Stimulated activated effector memory CD8-positive, alpha-beta T cell treated with anti-CD3 and anti-CD28 coated beads, Interleukin-12 subunit alpha, Interleukin-12 subunit beta, amount 100 ng/mL, for 72 hours (primary cell): ENCODE measurements at regions not wholly inside any gene's neighbourhood (a gene's known extent, or its start where the extent isn't known, plus 50 kb on each side); places are given as distances from the start of the nearest gene placed in this dataset.
A peak's percentile ranks its signal among the peaks of the same experiment; 100 is the strongest.

ENCODE experiments used
- ATAC-seq: fragments of 150-1000 bp; cut with Tn5 transposase; 2 replicates; pipeline ENCODE4 v1.10.0; 2021
- DNase-seq, 2 donors: peaks; one replicate each; pipeline ENCODE4 v3.0.0; 2021 to 2022; ENCODE audit warnings: low spot score in 2 of 2
- H3K27ac Mint-ChIP-seq: one replicate; pipeline ENCODE4 v1.8.0; 2022; ENCODE audit warnings: mild to moderate bottlenecking, mixed read lengths
- H3K36me3 Mint-ChIP-seq: one replicate; pipeline ENCODE4 v1.8.0; 2022; ENCODE audit warnings: mild to moderate bottlenecking, mixed read lengths
- H3K4me1 Mint-ChIP-seq: one replicate; pipeline ENCODE4 v1.8.0; 2022; ENCODE audit warnings: mixed read lengths
- H3K4me3 Mint-ChIP-seq: one replicate; pipeline ENCODE4 v1.8.0; 2022; ENCODE audit warnings: mild to moderate bottlenecking, mixed read lengths
- H3K9me3 Mint-ChIP-seq: one replicate; pipeline ENCODE4 v1.8.0; 2022; ENCODE audit warnings: mixed read lengths

DNA sequence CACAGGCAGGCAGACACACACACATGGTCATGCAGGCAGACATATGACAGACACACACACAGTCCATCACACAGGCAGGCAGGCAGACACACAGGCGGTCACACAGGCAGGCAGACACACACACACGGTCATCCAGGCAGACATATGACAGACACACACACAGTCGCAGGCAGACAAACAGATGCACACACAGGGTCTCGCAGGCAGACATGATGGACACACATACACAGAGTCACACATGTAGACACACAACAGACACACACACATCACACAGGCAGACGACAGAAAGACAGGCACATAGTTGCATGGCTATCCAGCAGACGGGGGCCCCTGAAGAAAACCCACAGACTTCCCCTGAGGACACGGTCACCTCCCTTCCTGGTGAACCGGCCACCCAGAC lies 135.4 kb downstream of the NCOR2 start:
- H3K36me3 Mint-ChIP-seq: peaks cover 35% of the 10 kb centered on the region
- peak overlapping the region; percentile 71 for H3K27ac Mint-ChIP-seq
- no peak for ATAC-seq
- no peak for DNase-seq
- H3K9me3 Mint-ChIP-seq: no peaks in the 10 kb centered on the region
- H3K4me1 Mint-ChIP-seq: peaks cover 45% of the 10 kb centered on the region
- H3K4me3 Mint-ChIP-seq: no peak overlapping the region

GRCh38 chr12:124430491-124430890 lies 135.6 kb downstream of the RFLNA start:
- Mint-ChIP-seq H3K36me3 (peaks cover 50% of the 10 kb centered on the region), H3K27ac (no peak overlapping the region), H3K9me3 (no peaks in the 10 kb centered on the region), H3K4me1 (peaks cover 46% of the 10 kb centered on the region), H3K4me3 (no peak overlapping the region)
- no peak for ATAC-seq
- DNase-seq: no peak

DNA sequence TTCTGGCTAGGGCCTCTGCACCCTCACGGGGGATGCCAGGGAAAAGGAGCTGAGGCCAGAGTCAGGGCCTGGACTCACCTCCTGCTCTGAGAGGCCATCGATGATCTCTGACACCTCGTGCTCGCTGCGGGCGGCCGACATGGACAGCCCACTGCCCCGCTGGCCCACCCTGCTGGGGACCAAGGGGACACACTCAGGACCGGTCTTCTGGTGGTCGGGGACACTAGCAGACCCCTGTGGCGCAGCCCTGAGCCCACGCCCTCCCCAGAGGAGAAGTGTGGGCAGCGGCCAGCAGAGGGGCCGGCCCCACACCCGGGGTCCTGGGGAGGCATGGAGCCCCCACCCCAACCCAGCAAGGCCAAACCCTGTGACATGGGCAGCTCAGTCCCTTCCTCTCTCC lies 134.6 kb downstream of the RFLNA start:
- no peak overlapping the region for H3K27ac Mint-ChIP-seq
- no peaks in the 10 kb centered on the region for H3K9me3 Mint-ChIP-seq
- ATAC-seq: no peak
- H3K4me3 Mint-ChIP-seq: no peak overlapping the region
- H3K36me3 Mint-ChIP-seq: peaks cover 54% of the 10 kb centered on the region
- H3K4me1 Mint-ChIP-seq: peaks cover 41% of the 10 kb centered on the region
- no peak for DNase-seq

DNA sequence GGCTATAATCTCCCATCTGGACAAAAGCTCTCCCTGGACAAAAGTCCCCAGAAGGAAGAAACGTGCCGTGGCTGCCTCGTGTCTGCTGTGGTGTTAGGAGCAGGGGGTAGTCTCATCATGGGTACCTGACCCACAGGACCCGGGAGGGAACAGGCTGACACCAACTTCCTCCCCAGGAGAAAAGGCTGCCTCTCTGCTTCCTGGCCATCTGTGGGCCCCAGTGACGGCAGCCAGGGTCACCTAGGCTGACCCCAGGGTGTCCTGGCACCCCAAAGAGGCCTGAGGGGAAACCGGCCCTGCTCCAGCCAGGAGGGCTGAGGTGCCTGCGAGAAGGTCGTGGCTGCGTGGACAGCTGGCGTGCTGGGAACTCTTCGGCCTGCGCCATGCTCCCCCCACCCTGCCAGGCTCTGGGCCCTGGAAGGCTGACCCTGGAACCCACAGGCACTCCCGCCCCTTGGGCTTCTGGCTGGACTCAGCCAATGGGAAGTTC lies 133.9 kb downstream of the RFLNA start:
- DNase-seq: no peak
- peaks cover 61% of the 10 kb centered on the region for H3K36me3 Mint-ChIP-seq
- no peak for ATAC-seq
- no peaks in the 10 kb centered on the region for H3K9me3 Mint-ChIP-seq
- H3K4me1 Mint-ChIP-seq: peaks cover 41% of the 10 kb centered on the region
- H3K27ac Mint-ChIP-seq: peak overlapping the region; percentile 64
- peak overlapping the region; percentile 22 for H3K4me3 Mint-ChIP-seq

- peaks cover 41% of the 10 kb centered on the region for H3K4me1 Mint-ChIP-seq
- H3K27ac Mint-ChIP-seq: peak overlapping the region; percentile 64
- peak overlapping the region; percentile 22 for H3K4me3 Mint-ChIP-seq
- ATAC-seq: peak; percentile 78
- H3K9me3 Mint-ChIP-seq: no peaks in the 10 kb centered on the region
- peaks cover 66% of the 10 kb centered on the region for H3K36me3 Mint-ChIP-seq
- DNase-seq: peak in 1 of 2 donors; percentile 57
These were observed 133.4 kb downstream of the RFLNA start for GRCh38 chr12:124428136-124428791.

DNA sequence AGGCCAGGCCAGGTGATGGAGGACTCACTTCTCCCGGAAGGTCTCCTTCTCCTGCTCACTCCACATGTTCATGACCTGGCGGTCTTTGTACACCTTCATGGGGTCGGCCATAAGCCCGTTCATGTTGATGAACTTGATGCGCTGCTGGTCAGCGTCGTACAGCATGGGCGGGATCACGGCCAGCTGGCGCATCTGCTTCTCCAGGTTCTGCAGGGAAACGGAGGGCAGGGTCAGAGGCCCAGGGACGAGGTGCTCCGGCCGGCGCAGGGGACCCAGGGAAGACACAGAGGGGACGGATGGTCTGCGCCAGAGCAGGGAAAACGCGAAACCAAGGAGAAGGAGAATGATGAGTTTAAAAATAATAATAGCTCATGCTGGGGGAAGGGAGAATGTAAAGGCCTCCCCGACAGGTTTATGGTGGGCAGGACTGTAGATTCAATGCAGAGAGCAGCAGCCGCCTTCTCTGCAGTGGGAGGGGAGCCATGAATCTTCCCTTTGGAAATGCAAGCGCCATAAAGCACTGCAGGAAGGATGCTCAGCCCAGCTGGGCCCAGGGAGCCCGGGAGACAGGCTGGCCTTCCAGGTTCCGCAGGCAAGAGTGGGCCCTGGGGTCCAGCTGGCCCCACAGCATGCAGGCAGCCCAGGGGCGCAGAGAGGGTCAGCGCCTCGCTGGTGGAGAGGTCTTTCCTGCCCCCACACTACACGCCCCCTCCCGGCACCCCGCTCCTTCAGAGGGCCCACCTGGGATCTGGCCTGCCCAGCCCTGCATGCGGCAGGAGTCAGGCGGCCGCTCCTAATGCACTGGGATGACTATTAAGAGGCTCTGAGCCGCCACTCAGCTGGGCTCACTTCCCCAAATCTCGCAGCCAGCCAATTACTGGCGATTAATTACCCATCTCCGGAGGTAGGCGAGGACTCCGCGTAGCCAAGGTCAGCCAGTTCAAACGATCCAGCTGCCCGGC lies 132.0 kb downstream of the RFLNA start:
- no peaks in the 10 kb centered on the region for H3K9me3 Mint-ChIP-seq
- H3K4me1 Mint-ChIP-seq: peaks cover 36% of the 10 kb centered on the region
- peaks cover 77% of the 10 kb centered on the region for H3K36me3 Mint-ChIP-seq
- no peak overlapping the region for H3K4me3 Mint-ChIP-seq
- ATAC-seq (no peak), DNase-seq (no peak)
- no peak overlapping the region for H3K27ac Mint-ChIP-seq

DNA sequence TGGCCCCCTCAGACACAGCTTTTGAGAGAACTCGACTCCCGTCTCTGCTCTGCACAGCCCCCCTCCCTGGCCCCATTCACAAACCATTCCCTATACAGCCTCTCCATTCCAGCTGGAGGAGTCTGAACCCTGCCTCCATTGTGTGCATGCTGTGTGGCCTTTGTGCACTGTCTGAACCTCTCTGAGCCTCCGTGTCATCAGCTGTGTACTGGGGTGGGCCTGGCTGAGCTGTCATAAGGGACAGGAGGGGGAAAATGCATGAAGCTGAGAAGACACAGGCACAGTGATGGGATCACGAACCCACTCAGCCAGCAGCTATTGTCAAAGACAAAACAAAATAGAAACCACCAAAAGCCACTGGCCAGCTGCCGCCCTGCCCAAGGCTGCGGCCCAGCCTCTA lies 130.8 kb downstream of the RFLNA start:
- no peaks in the 10 kb centered on the region for H3K9me3 Mint-ChIP-seq
- ATAC-seq: no peak
- no peak for DNase-seq
- peaks cover 24% of the 10 kb centered on the region for H3K4me1 Mint-ChIP-seq
- H3K36me3 Mint-ChIP-seq: peaks cover 84% of the 10 kb centered on the region
- H3K27ac Mint-ChIP-seq: peak overlapping the region; percentile 37
- no peak overlapping the region for H3K4me3 Mint-ChIP-seq

DNA sequence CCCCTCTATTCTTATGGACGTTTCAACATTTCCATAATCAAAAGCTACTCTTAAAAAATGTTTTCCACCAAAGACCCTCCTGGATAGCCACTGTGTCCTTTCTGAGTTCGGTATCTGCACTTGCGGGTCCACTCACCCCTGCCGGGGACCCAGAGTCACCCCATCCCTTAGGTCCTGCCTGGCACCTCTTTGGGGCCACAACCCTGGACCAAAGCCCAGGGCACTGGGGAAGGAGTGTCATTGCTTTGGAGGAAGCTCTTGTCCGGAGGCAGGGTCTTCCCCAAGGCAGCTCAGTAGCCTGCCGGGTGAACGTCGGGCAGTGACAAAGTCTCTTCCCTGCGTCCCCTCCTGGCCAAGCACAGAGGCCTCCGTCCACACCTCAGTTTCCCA lies 129.6 kb downstream of the RFLNA start:
- Mint-ChIP-seq H3K4me3 (no peak overlapping the region), H3K4me1 (peaks cover 21% of the 10 kb centered on the region), H3K9me3 (no peaks in the 10 kb centered on the region), H3K27ac (no peak overlapping the region), H3K36me3 (peaks cover 87% of the 10 kb centered on the region)
- ATAC-seq (no peak), DNase-seq (no peak)

GRCh38 chr12:124423761-124424515 lies 129.0 kb downstream of the RFLNA start:
- ATAC-seq (no peak), DNase-seq (no peak)
- Mint-ChIP-seq H3K9me3 (no peaks in the 10 kb centered on the region), H3K4me1 (peaks cover 20% of the 10 kb centered on the region), H3K4me3 (no peak overlapping the region), H3K27ac (peak overlapping the region; percentile 37), H3K36me3 (peaks cover 92% of the 10 kb centered on the region)

- H3K36me3 Mint-ChIP-seq: peaks cover 92% of the 10 kb centered on the region
- H3K4me3 Mint-ChIP-seq: no peak overlapping the region
- peak overlapping the region; percentile 37 for H3K27ac Mint-ChIP-seq
- no peaks in the 10 kb centered on the region for H3K9me3 Mint-ChIP-seq
- DNase-seq: no peak
- peaks cover 13% of the 10 kb centered on the region for H3K4me1 Mint-ChIP-seq
- no peak for ATAC-seq
These were observed 128.0 kb downstream of the RFLNA start for GRCh38 chr12:124422570-124423523.

- no peak overlapping the region for H3K27ac Mint-ChIP-seq
- ATAC-seq: no peak
- H3K4me3 Mint-ChIP-seq: no peak overlapping the region
- H3K9me3 Mint-ChIP-seq: no peaks in the 10 kb centered on the region
- no peak for DNase-seq
- H3K4me1 Mint-ChIP-seq: peaks cover 16% of the 10 kb centered on the region
- H3K36me3 Mint-ChIP-seq: peaks cover 96% of the 10 kb centered on the region
These were observed 127.3 kb downstream of the RFLNA start for GRCh38 chr12:124422142-124422569.

- no peak overlapping the region for H3K27ac Mint-ChIP-seq
- H3K36me3 Mint-ChIP-seq: peaks cover 87% of the 10 kb centered on the region
- peaks cover 14% of the 10 kb centered on the region for H3K4me1 Mint-ChIP-seq
These were observed 126.2 kb downstream of the RFLNA start for GRCh38 chr12:124420996-124421674.

GRCh38 chr12:124420041-124420995 lies 125.4 kb downstream of the RFLNA start:
- Mint-ChIP-seq H3K4me3 (no peak overlapping the region), H3K9me3 (no peaks in the 10 kb centered on the region), H3K36me3 (peaks cover 87% of the 10 kb centered on the region), H3K4me1 (peaks cover 7% of the 10 kb centered on the region), H3K27ac (no peak overlapping the region)
- DNase-seq (no peak), ATAC-seq (no peak)

More at GRCh38 chr12:124420996-124421674, 126.2 kb downstream of the RFLNA start:
- no peak for DNase-seq
- no peaks in the 10 kb centered on the region for H3K9me3 Mint-ChIP-seq
- no peak overlapping the region for H3K4me3 Mint-ChIP-seq
- ATAC-seq: no peak
